Liver (tissue), 8 donors: ENCODE measurements at regions not wholly inside any gene's neighbourhood (a gene's known extent, or its start where the extent isn't known, plus 50 kb on each side); places are given as distances from the start of the nearest gene placed in this dataset.

ENCODE experiments used
- DNase-seq: peaks from one replicate; pipeline ENCODE4 v3.0.0-alpha.2; 2017; ENCODE audit warnings: low spot score
- H3K27ac ChIP-seq, 2 donors: one replicate each; pipeline ENCODE4 v1.7.0; 2013; ENCODE audit warnings: inconsistent platforms in 2 of 2, low read length in 2 of 2, control low read depth in 1 of 2, low read depth in 1 of 2, mild to moderate bottlenecking in 1 of 2
- H3K27me3 ChIP-seq, 4 donors: one replicate each; pipeline versions ENCODE4 v1.6.1 to v1.7.0; 2013; ENCODE audit warnings: low read length in 3 of 4, inconsistent platforms in 1 of 4, mild to moderate bottlenecking in 1 of 4, moderate library complexity in 1 of 4; ENCODE audit not compliant: control insufficient read depth in 4 of 4, insufficient read depth in 4 of 4
- H3K36me3 ChIP-seq, 4 donors: one replicate each; pipeline versions ENCODE4 v1.6.1 to v1.7.0; 2013; ENCODE audit warnings: low read length in 3 of 4, mild to moderate bottlenecking in 3 of 4, low read depth in 1 of 4, moderate library complexity in 1 of 4; ENCODE audit not compliant: control insufficient read depth in 4 of 4, insufficient read depth in 3 of 4
- H3K4me1 ChIP-seq, 4 donors: one replicate each; pipeline versions ENCODE4 v1.6.1 to v1.7.0; 2013; ENCODE audit warnings: low read length in 3 of 4, mild to moderate bottlenecking in 3 of 4, moderate library complexity in 1 of 4; ENCODE audit not compliant: control insufficient read depth in 4 of 4, insufficient read depth in 4 of 4
- H3K4me3 ChIP-seq, 3 donors: one replicate each; pipeline versions ENCODE4 v1.6.1 to v1.7.0; 2013; ENCODE audit warnings: low read length in 3 of 3, control low read depth in 1 of 3, low read depth in 1 of 3, mild to moderate bottlenecking in 1 of 3
- H3K9ac ChIP-seq, 2 donors: one replicate each; pipeline ENCODE4 v1.7.0; 2013; ENCODE audit warnings: low read length in 2 of 2, mild to moderate bottlenecking in 2 of 2, moderate library complexity in 2 of 2, control low read depth in 1 of 2, low read depth in 1 of 2
- H3K9me3 ChIP-seq, 4 donors: one replicate each; pipeline versions ENCODE4 v1.6.1 to v1.7.0; 2013; ENCODE audit warnings: low read length in 3 of 4; ENCODE audit not compliant: control insufficient read depth in 4 of 4
- ATF3 ChIP-seq: IDR thresholded peaks from 2 replicates; pipeline ENCODE4 v1.6.1; 2016; ENCODE audit warnings: antibody characterized with exemption
- EGR1 ChIP-seq, 2 donors: IDR thresholded peaks; 2 replicates each; pipeline ENCODE4 v1.6.1; 2016 to 2018; ENCODE audit warnings: antibody characterized with exemption in 2 of 2, low read depth in 2 of 2
- FOXA1 ChIP-seq: IDR thresholded peaks from 2 replicates; pipeline ENCODE4 v1.6.1; 2016; ENCODE audit warnings: antibody characterized with exemption
- FOXA2 ChIP-seq: IDR thresholded peaks from 2 replicates; pipeline ENCODE4 v1.6.1; 2016; ENCODE audit warnings: antibody characterized with exemption
- GABPA ChIP-seq, 2 donors: IDR thresholded peaks in 1 of 2; conservative IDR thresholded peaks in 1 of 2; 2 replicates each; pipeline ENCODE4 v1.6.1; 2016; ENCODE audit warnings: antibody characterized with exemption in 2 of 2, mild to moderate bottlenecking in 1 of 2, moderate library complexity in 1 of 2
- HNF4A ChIP-seq, 2 donors: conservative IDR thresholded peaks; 2 replicates each; pipeline ENCODE4 v1.6.1; 2016; ENCODE audit warnings: antibody characterized with exemption in 2 of 2, mild to moderate bottlenecking in 2 of 2
- HNF4G ChIP-seq: IDR thresholded peaks from 2 replicates; pipeline ENCODE4 v1.6.1; 2016; ENCODE audit warnings: antibody characterized with exemption
- JUND ChIP-seq, 2 donors: IDR thresholded peaks; 2 replicates each; pipeline ENCODE4 v1.6.1; 2016; ENCODE audit warnings: antibody characterized with exemption in 2 of 2
- NR2F2 ChIP-seq: IDR thresholded peaks from 2 replicates; pipeline ENCODE4 v1.6.1; 2016; ENCODE audit warnings: antibody characterized with exemption
- RAD21 ChIP-seq, 2 donors: IDR thresholded peaks; 2 replicates each; pipeline ENCODE4 v1.6.1; 2016; ENCODE audit warnings: antibody characterized with exemption in 2 of 2, mild to moderate bottlenecking in 2 of 2
- RXRA ChIP-seq, 2 donors: IDR thresholded peaks; 2 replicates each; pipeline ENCODE4 v1.6.1; 2017 to 2018; ENCODE audit warnings: antibody characterized with exemption in 2 of 2, mild to moderate bottlenecking in 1 of 2
- SP1 ChIP-seq: IDR thresholded peaks from 2 replicates; pipeline ENCODE4 v1.6.1; 2018; ENCODE audit warnings: antibody characterized with exemption, mild to moderate bottlenecking
- TAF1 ChIP-seq: conservative IDR thresholded peaks from 2 replicates; pipeline ENCODE4 v1.6.1; 2016; ENCODE audit warnings: antibody characterized with exemption, mild to moderate bottlenecking
- YY1 ChIP-seq: IDR thresholded peaks from 2 replicates; pipeline ENCODE4 v1.6.1; 2016; ENCODE audit warnings: antibody characterized with exemption, mild to moderate bottlenecking
- ZBTB33 ChIP-seq: IDR thresholded peaks from 2 replicates; pipeline ENCODE4 v1.6.1; 2016; ENCODE audit warnings: antibody characterized with exemption
- WGBS: extraction: QIAGEN DNeasy Blood & Tissue Kit; methylation state at CpG from one replicate; pipeline ENCODE4 v1.1.7; 2013; 5-methylcytosine and 5-hydroxymethylcytosine counted together
- TF ChIP-seq, protein P1 (sequence below): IDR thresholded peaks from 2 replicates; pipeline ENCODE4 v1.6.1; 2016; ENCODE audit warnings: antibody characterized with exemption
- TF ChIP-seq, protein P2 (sequence below): fragments of 150-350 bp; IDR thresholded peaks from 2 replicates; pipeline ENCODE4 v1.5.1; 2017; ENCODE audit warnings: improper control_type of control experiment, low read depth, low read length; ENCODE audit not compliant: missing input control
- TF ChIP-seq, protein P3 (sequence below): IDR thresholded peaks from 2 replicates; pipeline ENCODE4 v1.6.1; 2016; ENCODE audit warnings: antibody characterized with exemption, mild to moderate bottlenecking
- donor health status: healthy.
- donor health status: healthy.
- donor health status: healthy.
- donor health status: healthy.
- donor health status: healthy.

GRCh38 chr14:82725213-82725612, 1191.6 kb upstream of the SEL1L start:
- Histone ChIP-seq H3K36me3 (no peaks in the 10 kb centered on the region), H3K27ac (no peak overlapping the region), H3K4me3 (no peak overlapping the region), H3K9me3 (no peaks in the 10 kb centered on the region), H3K27me3 (no peaks in the 10 kb centered on the region), H3K4me1 (no peaks in the 10 kb centered on the region), H3K9ac (no peak overlapping the region)
- no peak for TF ChIP-seq HNF4A (conservative IDR thresholded peaks at IDR 0.05)
- TF ChIP-seq RXRA (IDR thresholded peaks at IDR 0.05), result no peak
- TF ChIP-seq JUND (IDR thresholded peaks at IDR 0.05), result no peak
- TF ChIP-seq, protein P1, sequence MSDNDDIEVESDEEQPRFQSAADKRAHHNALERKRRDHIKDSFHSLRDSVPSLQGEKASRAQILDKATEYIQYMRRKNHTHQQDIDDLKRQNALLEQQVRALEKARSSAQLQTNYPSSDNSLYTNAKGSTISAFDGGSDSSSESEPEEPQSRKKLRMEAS, result no peak
- no peak for TF ChIP-seq EGR1 (IDR thresholded peaks at IDR 0.05; ENCODE audit: low read depth in 2 of 2)
- TF ChIP-seq, protein P2, sequence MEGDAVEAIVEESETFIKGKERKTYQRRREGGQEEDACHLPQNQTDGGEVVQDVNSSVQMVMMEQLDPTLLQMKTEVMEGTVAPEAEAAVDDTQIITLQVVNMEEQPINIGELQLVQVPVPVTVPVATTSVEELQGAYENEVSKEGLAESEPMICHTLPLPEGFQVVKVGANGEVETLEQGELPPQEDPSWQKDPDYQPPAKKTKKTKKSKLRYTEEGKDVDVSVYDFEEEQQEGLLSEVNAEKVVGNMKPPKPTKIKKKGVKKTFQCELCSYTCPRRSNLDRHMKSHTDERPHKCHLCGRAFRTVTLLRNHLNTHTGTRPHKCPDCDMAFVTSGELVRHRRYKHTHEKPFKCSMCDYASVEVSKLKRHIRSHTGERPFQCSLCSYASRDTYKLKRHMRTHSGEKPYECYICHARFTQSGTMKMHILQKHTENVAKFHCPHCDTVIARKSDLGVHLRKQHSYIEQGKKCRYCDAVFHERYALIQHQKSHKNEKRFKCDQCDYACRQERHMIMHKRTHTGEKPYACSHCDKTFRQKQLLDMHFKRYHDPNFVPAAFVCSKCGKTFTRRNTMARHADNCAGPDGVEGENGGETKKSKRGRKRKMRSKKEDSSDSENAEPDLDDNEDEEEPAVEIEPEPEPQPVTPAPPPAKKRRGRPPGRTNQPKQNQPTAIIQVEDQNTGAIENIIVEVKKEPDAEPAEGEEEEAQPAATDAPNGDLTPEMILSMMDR, result no peak
- no peak for TF ChIP-seq RAD21 (IDR thresholded peaks at IDR 0.05)
- no peak for TF ChIP-seq HNF4G
- TF ChIP-seq GABPA (IDR thresholded peaks at IDR 0.05 in 1 of 2, conservative IDR thresholded peaks at IDR 0.05 in 1 of 2), result no peak
- TF ChIP-seq FOXA2, result no peak
- TF ChIP-seq FOXA1, result no peak
- no peak for TF ChIP-seq NR2F2
- no peak for TF ChIP-seq ZBTB33
- DNase-seq, result no peak

DNA sequence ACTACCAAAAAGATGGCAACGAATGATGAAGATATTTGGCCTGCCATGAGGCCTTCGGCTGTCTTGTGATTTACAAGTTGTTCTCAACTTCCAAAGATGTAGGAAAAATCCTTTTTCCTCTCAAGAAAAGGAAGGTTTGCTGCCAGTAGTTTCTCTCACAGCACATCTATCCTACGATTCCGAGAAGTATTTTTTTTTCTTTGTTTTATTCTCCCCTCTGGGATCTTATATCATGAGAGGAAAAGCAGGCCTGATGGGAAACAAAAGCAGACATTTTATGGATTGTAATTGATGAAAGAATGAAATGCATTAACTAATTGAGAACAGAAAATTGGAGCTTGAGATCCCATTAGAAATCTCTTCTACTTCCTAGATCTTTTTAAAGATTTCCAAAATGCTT, 1197.9 kb upstream of the SEL1L start:
- Histone ChIP-seq H3K27me3 (no peaks in the 10 kb centered on the region), H3K36me3 (no peaks in the 10 kb centered on the region), H3K27ac (no peak overlapping the region), H3K4me1 (no peaks in the 10 kb centered on the region), H3K9ac (no peak overlapping the region), H3K9me3 (no peaks in the 10 kb centered on the region), H3K4me3 (no peak overlapping the region)
- TF ChIP-seq RAD21 (IDR thresholded peaks at IDR 0.05) (no peak), SP1 (no peak), FOXA1 (no peak), HNF4A (conservative IDR thresholded peaks at IDR 0.05) (no peak), EGR1 (IDR thresholded peaks at IDR 0.05; ENCODE audit: low read depth in 2 of 2) (no peak)
- WGBS, result 77% methylated on average over 4 of the region's 4 CpGs
- DNase-seq, result no peak

DNA sequence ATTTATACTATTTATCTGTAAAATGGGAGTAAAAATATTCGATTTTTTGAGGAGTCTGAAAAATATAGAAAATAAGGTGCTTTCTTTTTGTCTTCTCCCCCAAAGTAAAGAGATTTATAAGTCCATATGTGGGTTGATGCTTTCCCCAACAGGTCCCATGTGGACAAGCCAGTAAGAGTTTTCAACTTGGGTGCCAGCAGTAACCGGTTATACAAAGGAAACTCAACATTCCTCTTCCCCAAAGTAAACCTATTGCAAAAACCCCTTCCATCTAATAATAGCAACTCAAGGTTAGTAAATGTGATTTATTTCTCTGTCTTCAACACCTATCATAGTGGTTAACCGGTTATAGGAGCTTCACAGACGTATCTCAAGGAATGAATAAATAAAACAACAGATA, 1206.9 kb upstream of the SEL1L start:
- H3K9me3 ChIP-seq, result no peaks in the 10 kb centered on the region
- WGBS, result 53% methylated on average over 4 of the region's 4 CpGs
- no peak overlapping the region for H3K9ac ChIP-seq
- H3K4me1 ChIP-seq, result no peaks in the 10 kb centered on the region
- no peak overlapping the region for H3K27ac ChIP-seq
- no peaks in the 10 kb centered on the region for H3K27me3 ChIP-seq
- H3K4me3 ChIP-seq, result no peak overlapping the region
- no peak for DNase-seq
- no peaks in the 10 kb centered on the region for H3K36me3 ChIP-seq
- TF ChIP-seq EGR1 (IDR thresholded peaks at IDR 0.05; ENCODE audit: low read depth in 2 of 2) (no peak), SP1 (no peak), FOXA1 (no peak), TAF1 (no peak), YY1 (no peak), HNF4A (conservative IDR thresholded peaks at IDR 0.05) (no peak), FOXA2 (no peak), ZBTB33 (no peak), RXRA (IDR thresholded peaks at IDR 0.05) (no peak), ATF3 (no peak), NR2F2 (no peak), GABPA (IDR thresholded peaks at IDR 0.05 in 1 of 2, conservative IDR thresholded peaks at IDR 0.05 in 1 of 2) (no peak), RAD21 (IDR thresholded peaks at IDR 0.05) (no peak)
- TF ChIP-seq, protein P1, result no peak
- TF ChIP-seq, protein P3, sequence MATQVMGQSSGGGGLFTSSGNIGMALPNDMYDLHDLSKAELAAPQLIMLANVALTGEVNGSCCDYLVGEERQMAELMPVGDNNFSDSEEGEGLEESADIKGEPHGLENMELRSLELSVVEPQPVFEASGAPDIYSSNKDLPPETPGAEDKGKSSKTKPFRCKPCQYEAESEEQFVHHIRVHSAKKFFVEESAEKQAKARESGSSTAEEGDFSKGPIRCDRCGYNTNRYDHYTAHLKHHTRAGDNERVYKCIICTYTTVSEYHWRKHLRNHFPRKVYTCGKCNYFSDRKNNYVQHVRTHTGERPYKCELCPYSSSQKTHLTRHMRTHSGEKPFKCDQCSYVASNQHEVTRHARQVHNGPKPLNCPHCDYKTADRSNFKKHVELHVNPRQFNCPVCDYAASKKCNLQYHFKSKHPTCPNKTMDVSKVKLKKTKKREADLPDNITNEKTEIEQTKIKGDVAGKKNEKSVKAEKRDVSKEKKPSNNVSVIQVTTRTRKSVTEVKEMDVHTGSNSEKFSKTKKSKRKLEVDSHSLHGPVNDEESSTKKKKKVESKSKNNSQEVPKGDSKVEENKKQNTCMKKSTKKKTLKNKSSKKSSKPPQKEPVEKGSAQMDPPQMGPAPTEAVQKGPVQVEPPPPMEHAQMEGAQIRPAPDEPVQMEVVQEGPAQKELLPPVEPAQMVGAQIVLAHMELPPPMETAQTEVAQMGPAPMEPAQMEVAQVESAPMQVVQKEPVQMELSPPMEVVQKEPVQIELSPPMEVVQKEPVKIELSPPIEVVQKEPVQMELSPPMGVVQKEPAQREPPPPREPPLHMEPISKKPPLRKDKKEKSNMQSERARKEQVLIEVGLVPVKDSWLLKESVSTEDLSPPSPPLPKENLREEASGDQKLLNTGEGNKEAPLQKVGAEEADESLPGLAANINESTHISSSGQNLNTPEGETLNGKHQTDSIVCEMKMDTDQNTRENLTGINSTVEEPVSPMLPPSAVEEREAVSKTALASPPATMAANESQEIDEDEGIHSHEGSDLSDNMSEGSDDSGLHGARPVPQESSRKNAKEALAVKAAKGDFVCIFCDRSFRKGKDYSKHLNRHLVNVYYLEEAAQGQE, result no peak
